HepG2 (cell line): ENCODE measurements at regions not wholly inside any gene's neighbourhood (a gene's known extent, or its start where the extent isn't known, plus 50 kb on each side); places are given as distances from the start of the nearest gene placed in this dataset.

Source experiments
- ATAC-seq: fragments of 200-7000 bp; cut with Tn5 transposase; 3 replicates; pipeline ENCODE4 v1.9.1; 2020; ENCODE audit warnings: mild to moderate bottlenecking, moderate library complexity
- BruUV-seq: library from RNA; stranded (reverse); fragments of 400-500 nt; replicated peaks from 2 replicates; lab custom pipeline; 2021; lab: Mats Ljungman, UMichigan
- CTCF ChIA-PET: fragments of 300-600 bp; formaldehyde crosslinking; extraction: SDS; loops from one replicate; lab custom pipeline; 2021; ENCODE audit warnings: low total read pairs, inconsistent platforms, low intra/inter-chr PET ratio; lab: Yijun Ruan, JAX
- POLR2A ChIA-PET: fragments of 350-600 bp; sonication (Branson Sonifier 250); formaldehyde crosslinking; loops from one replicate; lab custom pipeline; 2020; ENCODE audit warnings: antibody characterized with exemption, inconsistent platforms; lab: Yijun Ruan, JAX
- DNase-seq: peaks from one replicate; pipeline ENCODE4 v3.0.0-alpha.2; 2015; ENCODE audit warnings: low spot score
- FAIRE-seq: peaks from 3 replicates; lab custom pipeline; 2011; peaks lifted over from hg19 to GRCh38; lab: Jason Lieb, UNC
- H2AFZ ChIP-seq: one replicate; pipeline ENCODE4 v1.6.1; 2011; ENCODE audit warnings: low read length, inconsistent platforms
- H3K27ac ChIP-seq: fragments of 300-600 bp; 3 replicates; pipeline ENCODE4 v1.8.0; 2011; ENCODE audit warnings: mixed run types, mild to moderate bottlenecking, mixed read lengths, low read length, inconsistent platforms; ENCODE audit not compliant: insufficient read depth; ENCODE audit errors: extremely low read length
- H3K27me3 ChIP-seq, 2 experiments: fragments of 200-600 bp in 1 of 2; 2 replicates in 1 of 2; 3 replicates in 1 of 2; pipeline versions ENCODE4 v1.6.0 to v1.8.0; 2011; ENCODE audit warnings: low read length in 2 of 2, mild to moderate bottlenecking in 2 of 2, moderate library complexity in 2 of 2, inconsistent platforms in 1 of 2; ENCODE audit not compliant: insufficient read depth in 2 of 2, control insufficient read depth in 1 of 2
- H3K36me3 ChIP-seq, 2 experiments: fragments of 200-600 bp in 1 of 2; replicated peaks in 1 of 2; 2 replicates in 1 of 2; 3 replicates in 1 of 2; pipeline versions ENCODE4 v1.5.1 to v1.8.0; 2011; ENCODE audit warnings: low read length in 2 of 2, inconsistent platforms in 1 of 2; ENCODE audit not compliant: insufficient read depth in 2 of 2, control insufficient read depth in 1 of 2
- H3K4me1 ChIP-seq: 2 replicates; pipeline ENCODE4 v1.5.1; 2012; ENCODE audit warnings: low read length, inconsistent platforms; ENCODE audit not compliant: insufficient read depth
- H3K4me2 ChIP-seq: 2 replicates; pipeline ENCODE4 v1.6.0; 2011; ENCODE audit warnings: low read depth, low read length, inconsistent platforms
- H3K4me3 ChIP-seq, 3 experiments: fragments of 200-600 bp in 1 of 3; sonication (generic), shearing (Covaris generic) in 1 of 3; replicated peaks in 1 of 3; 2 replicates each; pipeline ENCODE4 v1.5.1; 2011 to 2016; ENCODE audit warnings: low read length in 3 of 3, inconsistent platforms in 2 of 3, low read depth in 2 of 3, mild to moderate bottlenecking in 2 of 3, control low read depth in 1 of 3, mixed read lengths in 1 of 3; ENCODE audit not compliant: insufficient read depth in 1 of 3
- H3K79me2 ChIP-seq: one replicate; pipeline ENCODE4 v1.6.1; 2011; ENCODE audit warnings: low read length, inconsistent platforms; ENCODE audit not compliant: insufficient read depth
- H3K9ac ChIP-seq: 2 replicates; pipeline ENCODE4 v1.6.0; 2011; ENCODE audit warnings: mild to moderate bottlenecking, low read depth, low read length, inconsistent platforms; ENCODE audit not compliant: insufficient read depth
- H3K9me3 ChIP-seq: 2 replicates; pipeline ENCODE4 v1.5.1; 2012; ENCODE audit warnings: mild to moderate bottlenecking, low read length
- H4K20me1 ChIP-seq: 2 replicates; pipeline ENCODE4 v1.6.0; 2011; ENCODE audit warnings: inconsistent platforms, mild to moderate bottlenecking, low read length, moderate library complexity; ENCODE audit not compliant: insufficient read depth
- ARNTL ChIP-seq: sonication (generic); formaldehyde crosslinking; IDR thresholded peaks from 2 replicates; pipeline ENCODE4 v1.4.0; 2020; ENCODE audit warnings: mild to moderate bottlenecking, missing genetic modification reagents
- NCOA1 ChIP-seq: sonication (generic); formaldehyde crosslinking; IDR thresholded peaks from 2 replicates; pipeline ENCODE4 v1.9.0; 2021; ENCODE audit warnings: missing genetic modification reagents
- SATB2 ChIP-seq: sonication (generic); formaldehyde crosslinking; IDR thresholded peaks from 2 replicates; pipeline ENCODE4 v1.5.0; 2020; ENCODE audit warnings: missing genetic modification reagents
- TOE1 ChIP-seq: sonication (generic); formaldehyde crosslinking; IDR thresholded peaks from 2 replicates; pipeline ENCODE4 v1.4.0; 2020; ENCODE audit warnings: mild to moderate bottlenecking, missing genetic modification reagents
- YEATS2 ChIP-seq: sonication (generic); formaldehyde crosslinking; IDR thresholded peaks from 2 replicates; pipeline ENCODE4 v1.4.0; 2020; ENCODE audit warnings: missing genetic modification reagents, borderline replicate concordance
- ZBTB14 ChIP-seq: sonication (generic); formaldehyde crosslinking; IDR thresholded peaks from 2 replicates; pipeline ENCODE4 v1.4.0; 2020; ENCODE audit warnings: missing genetic modification reagents
- ZNF468 ChIP-seq: sonication (generic); formaldehyde crosslinking; IDR thresholded peaks from 2 replicates; pipeline ENCODE4 v1.8.0; 2022; ENCODE audit warnings: mild to moderate bottlenecking, moderate library complexity, missing genetic modification reagents
- ZNF547 ChIP-seq: sonication (generic); formaldehyde crosslinking; IDR thresholded peaks from 2 replicates; pipeline ENCODE4 v1.5.1; 2020; ENCODE audit warnings: mild to moderate bottlenecking, missing genetic modification reagents
- ZNF564 ChIP-seq: sonication (generic); formaldehyde crosslinking; IDR thresholded peaks from 2 replicates; pipeline ENCODE4 v1.8.1; 2023; ENCODE audit warnings: mild to moderate bottlenecking, missing genetic modification reagents
- ZNF737 ChIP-seq: sonication (generic); formaldehyde crosslinking; IDR thresholded peaks from 2 replicates; pipeline ENCODE4 v1.5.0; 2020; ENCODE audit warnings: missing genetic modification reagents, mild to moderate bottlenecking, borderline replicate concordance
- WGBS: methylation state at CpG from one replicate; pipeline ENCODE4 v1.1.6; 2017; ENCODE audit warnings: low lambda C conversion rate; 5-methylcytosine and 5-hydroxymethylcytosine counted together
- in situ Hi-C: cut with HindIII; loops from 2 replicates; pipeline ENCODE4 v1.10.0; 2017; ENCODE audit warnings: low pct_unique_long_range_greater_than_20kb; ENCODE audit not compliant: extremely low pct_ligation_motif_present
- intact Hi-C: fragments of 100-400 bp; cut with micrococcal nuclease; formaldehyde crosslinking; loops from one replicate; pipeline ENCODE4 v1.10.0; 2022; ENCODE audit not compliant: unreplicated experiment

- 45% methylated on average over 5 of the region's 5 CpGs for WGBS
- POLR2A ChIA-PET = interaction anchor here (0.9 kb wide), 1 partner anchor 93 kb away, joined by 3 read pairs; the partner anchor contains the start of gene ARID1B
- Histone ChIP-seq H3K4me3 (no peak overlapping the region), H3K79me2 (no peaks in the 10 kb centered on the region), H3K4me2 (no peak overlapping the region), H3K27me3 (peaks cover under 1 to 22% of the 10 kb centered on the region in 2 experiments; a peak in 4 of 5 replicates), H3K9ac (no peak overlapping the region), H3K36me3 (no peaks in the 10 kb centered on the region), H3K9me3 (no peaks in the 10 kb centered on the region), H3K4me1 (peaks cover 18% of the 10 kb centered on the region), H3K27ac (no peak overlapping the region), H4K20me1 (no peaks in the 10 kb centered on the region), H2AFZ (no peak overlapping the region)
- BruUV-seq = no TSS peak
- ATAC-seq (no peak), FAIRE-seq (no peak), DNase-seq (no peak)
- in situ Hi-C loops = no loop called here
- TF ChIP-seq ZNF564 (no peak), ARNTL (no peak), SATB2 (CRISPR knock-in tag) (no peak), NCOA1 (CRISPR knock-in tag) (no peak), ZNF468 (CRISPR knock-in tag) (no peak), ZNF547 (CRISPR knock-in tag) (no peak), TOE1 (CRISPR knock-in tag) (no peak), YEATS2 (CRISPR knock-in tag) (no peak), ZBTB14 (CRISPR knock-in tag) (no peak), ZNF737 (CRISPR knock-in tag) (no peak)
- CTCF ChIA-PET = no interaction called here
- intact Hi-C loops = loop anchor here (5.0 kb wide), 1 partner anchor 1587 kb away; no protein-coding TSS in a partner anchor
Observed at GRCh38 chr6:156683821-156684220, 93.4 kb upstream of the ARID1B start.
